ENCODE measurements at regions not wholly inside any gene's neighbourhood (a gene's known extent, or its start where the extent isn't known, plus 50 kb on each side); places are given as distances from the start of the nearest gene placed in this dataset.

DNA sequence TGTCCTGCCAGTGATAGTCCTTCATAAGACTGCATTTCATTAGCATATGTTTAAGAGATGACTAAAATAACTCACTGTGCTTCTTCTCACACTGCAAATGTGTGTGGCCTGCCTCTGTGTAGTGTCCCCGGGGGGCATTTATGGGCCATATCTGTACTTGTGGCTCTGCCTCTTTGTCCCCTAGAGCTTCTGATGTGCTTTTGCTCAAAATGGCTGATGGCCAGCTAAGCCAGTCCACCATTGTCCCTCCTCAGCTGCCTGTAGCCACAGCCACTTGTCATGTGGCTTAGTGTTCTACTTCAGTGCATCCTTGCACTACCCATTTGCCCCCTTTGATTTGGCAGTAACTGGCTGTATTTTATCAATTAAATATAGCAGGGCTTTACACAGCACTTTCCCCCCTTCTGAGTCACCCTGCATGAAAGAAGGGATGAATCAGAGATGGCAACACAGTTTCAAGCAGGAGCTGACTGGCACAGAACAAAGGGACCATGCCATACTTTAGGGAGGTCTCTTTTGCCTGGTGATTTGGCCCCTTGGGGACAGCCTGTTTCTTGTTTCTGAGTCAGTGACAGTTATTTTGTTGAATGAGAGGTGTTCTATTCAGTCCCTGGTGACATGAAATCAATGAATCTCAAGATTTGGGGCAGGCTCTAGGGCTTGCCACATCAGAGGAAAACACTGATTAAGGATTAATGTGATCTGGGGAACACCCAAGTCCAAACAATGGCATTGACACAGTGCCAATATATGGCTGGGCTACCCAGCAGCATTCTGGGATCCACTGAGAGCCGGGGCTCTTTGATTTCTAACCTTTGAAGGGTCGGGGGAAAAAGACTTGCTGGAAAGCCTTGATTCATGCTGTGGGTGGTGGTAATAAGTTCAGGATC lies 245.5 kb downstream of the SMARCA2 start:
- CTCF ChIA-PET (ENCODE audit: low intra/inter-chr PET ratio, low total read pairs) = no interaction called here
- WGBS (ENCODE audit: low lambda C conversion rate) = 0% methylated on average over 1 of the region's 3 CpGs
- TF ChIP-seq ZNF766 (CRISPR knock-in tag; IDR thresholded peaks at IDR 0.05; ENCODE audit: borderline replicate concordance) (no peak), ZEB1 (IDR thresholded peaks at IDR 0.05; ENCODE audit: insufficient replicate concordance, low read depth) (no peak), ZNF552 (CRISPR knock-in tag; IDR thresholded peaks at IDR 0.05; ENCODE audit: borderline replicate concordance) (no peak), ZSCAN21 (CRISPR knock-in tag; IDR thresholded peaks at IDR 0.05; ENCODE audit: borderline replicate concordance) (no peak), MLLT10 (CRISPR knock-in tag; IDR thresholded peaks at IDR 0.05) (no peak), HDAC2 (CRISPR knock-in tag; IDR thresholded peaks at IDR 0.05) (no peak), ZNF557 (CRISPR knock-in tag; IDR thresholded peaks at IDR 0.05) (no peak), EHMT2 (IDR thresholded peaks at IDR 0.05; ENCODE audit: borderline replicate concordance, low read depth, low read length) (no peak), NFYB (CRISPR knock-in tag; IDR thresholded peaks at IDR 0.05) (no peak), HNF4G (IDR thresholded peaks at IDR 0.05; ENCODE audit: borderline replicate concordance, low read depth, low read length) (no peak), HNF4G (CRISPR knock-in tag; IDR thresholded peaks at IDR 0.05; ENCODE audit: borderline replicate concordance, low read depth) (no peak)
- TF ChIP-seq, protein P1, sequence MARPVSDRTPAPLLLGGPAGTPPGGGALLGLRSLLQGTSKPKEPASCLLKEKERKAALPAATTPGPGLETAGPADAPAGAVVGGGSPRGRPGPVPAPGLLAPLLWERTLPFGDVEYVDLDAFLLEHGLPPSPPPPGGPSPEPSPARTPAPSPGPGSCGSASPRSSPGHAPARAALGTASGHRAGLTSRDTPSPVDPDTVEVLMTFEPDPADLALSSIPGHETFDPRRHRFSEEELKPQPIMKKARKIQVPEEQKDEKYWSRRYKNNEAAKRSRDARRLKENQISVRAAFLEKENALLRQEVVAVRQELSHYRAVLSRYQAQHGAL (CRISPR knock-in tag; IDR thresholded peaks at IDR 0.05; ENCODE audit: not compliant biosample characterization) = no peak
- TF ChIP-seq, protein P2, sequence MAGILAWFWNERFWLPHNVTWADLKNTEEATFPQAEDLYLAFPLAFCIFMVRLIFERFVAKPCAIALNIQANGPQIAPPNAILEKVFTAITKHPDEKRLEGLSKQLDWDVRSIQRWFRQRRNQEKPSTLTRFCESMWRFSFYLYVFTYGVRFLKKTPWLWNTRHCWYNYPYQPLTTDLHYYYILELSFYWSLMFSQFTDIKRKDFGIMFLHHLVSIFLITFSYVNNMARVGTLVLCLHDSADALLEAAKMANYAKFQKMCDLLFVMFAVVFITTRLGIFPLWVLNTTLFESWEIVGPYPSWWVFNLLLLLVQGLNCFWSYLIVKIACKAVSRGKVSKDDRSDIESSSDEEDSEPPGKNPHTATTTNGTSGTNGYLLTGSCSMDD (CRISPR knock-in tag; IDR thresholded peaks at IDR 0.05) = no peak
- TF ChIP-seq, protein P3, sequence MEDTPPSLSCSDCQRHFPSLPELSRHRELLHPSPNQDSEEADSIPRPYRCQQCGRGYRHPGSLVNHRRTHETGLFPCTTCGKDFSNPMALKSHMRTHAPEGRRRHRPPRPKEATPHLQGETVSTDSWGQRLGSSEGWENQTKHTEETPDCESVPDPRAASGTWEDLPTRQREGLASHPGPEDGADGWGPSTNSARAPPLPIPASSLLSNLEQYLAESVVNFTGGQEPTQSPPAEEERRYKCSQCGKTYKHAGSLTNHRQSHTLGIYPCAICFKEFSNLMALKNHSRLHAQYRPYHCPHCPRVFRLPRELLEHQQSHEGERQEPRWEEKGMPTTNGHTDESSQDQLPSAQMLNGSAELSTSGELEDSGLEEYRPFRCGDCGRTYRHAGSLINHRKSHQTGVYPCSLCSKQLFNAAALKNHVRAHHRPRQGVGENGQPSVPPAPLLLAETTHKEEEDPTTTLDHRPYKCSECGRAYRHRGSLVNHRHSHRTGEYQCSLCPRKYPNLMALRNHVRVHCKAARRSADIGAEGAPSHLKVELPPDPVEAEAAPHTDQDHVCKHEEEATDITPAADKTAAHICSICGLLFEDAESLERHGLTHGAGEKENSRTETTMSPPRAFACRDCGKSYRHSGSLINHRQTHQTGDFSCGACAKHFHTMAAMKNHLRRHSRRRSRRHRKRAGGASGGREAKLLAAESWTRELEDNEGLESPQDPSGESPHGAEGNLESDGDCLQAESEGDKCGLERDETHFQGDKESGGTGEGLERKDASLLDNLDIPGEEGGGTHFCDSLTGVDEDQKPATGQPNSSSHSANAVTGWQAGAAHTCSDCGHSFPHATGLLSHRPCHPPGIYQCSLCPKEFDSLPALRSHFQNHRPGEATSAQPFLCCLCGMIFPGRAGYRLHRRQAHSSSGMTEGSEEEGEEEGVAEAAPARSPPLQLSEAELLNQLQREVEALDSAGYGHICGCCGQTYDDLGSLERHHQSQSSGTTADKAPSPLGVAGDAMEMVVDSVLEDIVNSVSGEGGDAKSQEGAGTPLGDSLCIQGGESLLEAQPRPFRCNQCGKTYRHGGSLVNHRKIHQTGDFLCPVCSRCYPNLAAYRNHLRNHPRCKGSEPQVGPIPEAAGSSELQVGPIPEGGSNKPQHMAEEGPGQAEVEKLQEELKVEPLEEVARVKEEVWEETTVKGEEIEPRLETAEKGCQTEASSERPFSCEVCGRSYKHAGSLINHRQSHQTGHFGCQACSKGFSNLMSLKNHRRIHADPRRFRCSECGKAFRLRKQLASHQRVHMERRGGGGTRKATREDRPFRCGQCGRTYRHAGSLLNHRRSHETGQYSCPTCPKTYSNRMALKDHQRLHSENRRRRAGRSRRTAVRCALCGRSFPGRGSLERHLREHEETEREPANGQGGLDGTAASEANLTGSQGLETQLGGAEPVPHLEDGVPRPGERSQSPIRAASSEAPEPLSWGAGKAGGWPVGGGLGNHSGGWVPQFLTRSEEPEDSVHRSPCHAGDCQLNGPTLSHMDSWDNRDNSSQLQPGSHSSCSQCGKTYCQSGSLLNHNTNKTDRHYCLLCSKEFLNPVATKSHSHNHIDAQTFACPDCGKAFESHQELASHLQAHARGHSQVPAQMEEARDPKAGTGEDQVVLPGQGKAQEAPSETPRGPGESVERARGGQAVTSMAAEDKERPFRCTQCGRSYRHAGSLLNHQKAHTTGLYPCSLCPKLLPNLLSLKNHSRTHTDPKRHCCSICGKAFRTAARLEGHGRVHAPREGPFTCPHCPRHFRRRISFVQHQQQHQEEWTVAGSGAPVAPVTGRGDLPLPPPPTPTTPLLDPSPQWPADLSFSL (CRISPR knock-in tag; IDR thresholded peaks at IDR 0.05) = no peak
- TF ChIP-seq, protein P4, sequence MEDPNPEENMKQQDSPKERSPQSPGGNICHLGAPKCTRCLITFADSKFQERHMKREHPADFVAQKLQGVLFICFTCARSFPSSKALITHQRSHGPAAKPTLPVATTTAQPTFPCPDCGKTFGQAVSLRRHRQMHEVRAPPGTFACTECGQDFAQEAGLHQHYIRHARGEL (CRISPR knock-in tag; IDR thresholded peaks at IDR 0.05) = no peak

More for the DNA sequence above, 245.5 kb downstream of the SMARCA2 start:
- no peak overlapping the region for H2AFZ ChIP-seq (ENCODE audit: low read length)
- H3K27me3 ChIP-seq (ENCODE audit: control insufficient read depth in 1 of 2, insufficient read depth in 2 of 2, low read length in 2 of 2) = no peaks in the 10 kb centered on the region; a peak in 2 of 5 replicates
- no TSS peak for BruUV-seq (replicated peaks)
- in situ Hi-C loops (cut with HindIII; ENCODE audit: extremely low pct_ligation_motif_present, low pct_unique_long_range_greater_than_20kb) (no loop called here), intact Hi-C loops (cut with micrococcal nuclease; ENCODE audit: unreplicated experiment) (no loop called here)
- H3K9me3 ChIP-seq (ENCODE audit: low read length) = no peaks in the 10 kb centered on the region
- no peak overlapping the region for H3K4me2 ChIP-seq (ENCODE audit: low read depth, low read length)
- no peak overlapping the region for H3K4me3 ChIP-seq (replicated peaks in 1 of 3; ENCODE audit: insufficient read depth in 1 of 3, low read depth in 2 of 3, low read length in 3 of 3)
- no peaks in the 10 kb centered on the region for H3K4me1 ChIP-seq (ENCODE audit: insufficient read depth, low read length)
- FAIRE-seq = no peak
- ATAC-seq = no peak
- H3K79me2 ChIP-seq (ENCODE audit: insufficient read depth, low read length) = no peaks in the 10 kb centered on the region
- POLR2A ChIA-PET = no interaction called here
- no peaks in the 10 kb centered on the region for H4K20me1 ChIP-seq (ENCODE audit: insufficient read depth, low read length)
- no peak overlapping the region for H3K9ac ChIP-seq (ENCODE audit: insufficient read depth, low read depth, low read length)
- no peak overlapping the region for H3K27ac ChIP-seq (ENCODE audit: extremely low read length, insufficient read depth, low read length)
- H3K36me3 ChIP-seq (replicated peaks in 1 of 2; ENCODE audit: control insufficient read depth in 1 of 2, insufficient read depth in 2 of 2, low read length in 2 of 2) = no peaks in the 10 kb centered on the region
- DNase-seq (ENCODE audit: low spot score) = no peak

Data from HepG2 (cell line).